GM18861 (cell line): ENCODE measurements at regions not wholly inside any gene's neighbourhood (a gene's known extent, or its start where the extent isn't known, plus 50 kb on each side); places are given as distances from the start of the nearest gene placed in this dataset.

ENCODE experiments used
- ATAC-seq: cut with Tn5 transposase; IDR thresholded peaks from one replicate; pipeline ENCODE4 v1.9.1; 2021; ENCODE audit not compliant: unreplicated experiment

DNA sequence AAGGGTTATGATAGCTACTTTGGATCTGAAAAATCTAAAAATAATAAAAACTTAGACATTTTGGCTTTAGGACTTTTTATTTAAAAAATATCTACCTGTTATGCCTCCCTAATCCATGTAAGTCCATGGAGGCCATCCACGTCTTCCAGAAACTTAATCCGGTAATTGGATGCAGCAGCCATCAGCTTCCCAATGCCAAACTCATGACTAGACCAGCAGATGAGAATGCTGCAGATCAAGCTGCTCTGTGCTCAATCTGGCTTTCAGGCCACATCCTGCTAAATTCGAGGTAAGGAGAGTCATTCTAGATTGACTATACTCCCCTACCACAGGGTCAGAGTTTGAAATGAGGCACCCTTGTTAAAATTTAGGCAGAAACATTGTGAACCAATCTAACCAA is 168.5 kb upstream of the TCERG1L start:
- no peak for ATAC-seq

DNA sequence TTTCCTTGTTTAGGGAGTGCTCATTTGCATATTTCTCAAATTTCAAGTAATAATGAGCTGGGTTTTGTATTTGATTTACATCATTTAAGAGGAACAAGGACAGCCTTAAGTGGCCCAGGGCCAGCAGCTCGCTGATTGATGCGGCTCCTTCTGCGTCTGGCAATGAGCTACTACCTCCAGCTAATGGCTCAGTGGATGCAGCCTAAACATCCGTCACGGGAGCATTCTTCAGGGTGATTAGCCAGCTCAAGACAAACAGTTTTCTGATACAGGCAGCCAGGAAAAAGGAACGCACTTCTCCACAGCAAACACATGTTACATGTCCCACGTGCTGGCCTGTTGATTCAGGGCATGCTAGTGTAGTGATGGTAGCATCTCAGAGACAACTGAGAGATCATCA is 169.3 kb upstream of the TCERG1L start:
- no peak for ATAC-seq

- no peak for ATAC-seq
Observed at GRCh38 chr10:131485732-131486131, 174.2 kb upstream of the TCERG1L start.

- no peak for ATAC-seq
Observed at GRCh38 chr10:131487822-131488221, 176.3 kb upstream of the TCERG1L start.

GRCh38 chr10:131490991-131491594 is 179.6 kb upstream of the TCERG1L start:
- no peak for ATAC-seq

DNA sequence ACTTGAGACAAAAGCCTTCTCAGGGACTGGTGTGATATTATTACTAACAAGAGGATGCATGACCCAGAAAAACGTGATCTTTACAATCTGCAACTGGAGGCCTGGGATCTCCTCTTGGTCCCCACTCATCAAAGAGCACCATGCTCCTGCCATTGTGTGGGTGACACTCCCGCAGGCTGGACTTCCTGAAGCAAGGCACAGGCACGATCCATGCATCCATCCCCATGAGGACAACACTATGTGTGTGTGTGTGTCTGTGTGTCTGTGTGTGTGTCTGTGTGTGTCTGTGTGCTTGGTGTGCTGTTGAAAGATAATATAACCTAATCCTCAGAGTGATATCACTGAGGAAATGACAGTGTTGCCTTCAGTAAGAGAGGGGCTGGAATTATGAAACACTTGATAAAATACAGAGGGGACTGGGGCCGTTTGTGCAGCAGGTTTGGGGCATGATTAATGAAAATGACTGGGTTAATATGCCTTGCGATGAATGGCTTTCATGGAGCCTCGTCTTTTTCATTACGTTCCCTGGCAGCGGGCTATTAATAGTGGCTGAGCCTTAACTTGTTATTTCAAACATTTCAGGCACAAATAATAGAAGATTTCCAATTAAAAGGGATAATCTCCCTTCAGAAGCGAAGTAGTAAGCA is 180.8 kb upstream of the TCERG1L start:
- ATAC-seq: no peak

GRCh38 chr10:131493432-131493831 is 181.9 kb upstream of the TCERG1L start:
- ATAC-seq: no peak

DNA sequence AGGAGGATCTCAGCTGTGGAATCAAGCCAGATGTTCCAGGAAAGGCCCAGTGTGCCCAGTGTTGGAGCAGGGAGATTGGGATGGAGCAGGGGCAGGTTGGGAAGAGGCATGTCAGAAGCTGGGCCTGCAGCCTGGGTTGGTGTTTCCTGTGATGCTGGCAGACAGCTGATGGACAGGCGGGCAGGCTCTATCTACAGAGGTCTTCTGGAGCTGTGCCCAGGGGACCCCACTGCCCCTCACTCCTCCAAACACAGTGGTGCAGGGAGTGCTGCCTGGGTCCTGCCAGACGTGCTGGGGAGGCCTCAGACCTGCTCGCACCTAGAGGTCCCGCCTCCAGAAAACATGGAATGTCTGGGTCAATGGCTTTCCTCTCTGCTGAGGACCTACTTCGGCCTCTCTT is 182.9 kb upstream of the TCERG1L start:
- ATAC-seq: no peak

GRCh38 chr10:131495224-131495623 is 183.7 kb upstream of the TCERG1L start:
- ATAC-seq: no peak

DNA sequence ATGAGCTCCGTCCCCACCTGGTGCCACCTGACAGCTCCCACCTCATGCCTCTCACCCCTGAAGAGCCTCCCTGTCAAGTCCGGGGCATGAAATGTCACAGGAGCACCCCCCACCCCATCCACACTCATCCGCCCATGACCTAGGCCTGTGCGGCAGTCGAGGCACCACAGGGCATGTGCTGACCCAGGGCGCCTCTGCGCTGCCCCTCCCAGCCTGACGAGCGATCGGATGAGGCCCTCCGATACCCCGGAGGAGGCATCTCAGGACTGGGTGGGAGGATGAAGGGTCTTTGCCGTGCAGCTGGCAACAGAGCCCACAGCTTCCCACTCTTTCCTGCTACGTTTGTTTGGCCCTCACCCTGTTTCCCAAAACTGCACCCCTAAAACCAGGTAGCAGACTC is 184.4 kb upstream of the TCERG1L start:
- no peak for ATAC-seq

DNA sequence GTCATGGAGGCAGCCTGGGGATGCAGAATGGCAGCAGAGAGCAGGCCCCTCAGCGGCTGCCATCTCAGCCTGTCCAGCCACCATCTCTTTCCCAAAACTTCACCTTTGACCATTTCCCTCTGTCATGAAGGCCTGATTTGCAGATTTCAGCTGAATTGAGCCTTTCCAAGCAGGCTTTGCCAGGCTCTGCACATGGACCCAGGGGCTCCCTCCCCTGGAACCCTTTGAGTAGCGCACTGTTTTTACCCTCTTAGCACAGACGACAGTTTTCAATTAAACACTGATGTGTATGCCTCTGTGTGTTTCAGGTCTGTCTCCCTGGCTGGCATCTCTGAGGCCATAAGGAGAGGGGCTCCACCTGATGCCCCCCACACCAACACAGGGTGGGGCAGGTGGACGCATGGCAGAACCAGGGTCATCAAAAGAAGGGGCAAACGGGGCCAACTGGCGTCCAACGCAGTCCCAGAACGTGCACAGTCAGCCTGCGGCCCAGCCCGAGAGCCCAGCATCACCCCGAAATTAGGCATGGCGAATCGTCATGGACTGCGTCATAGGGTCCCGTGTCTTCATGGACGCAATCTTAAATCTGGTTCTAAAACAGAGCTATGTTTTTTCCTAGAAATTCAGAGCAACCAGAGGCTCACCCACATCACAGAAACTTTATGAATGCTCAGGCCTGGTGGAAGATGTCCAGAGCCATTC is 185.0 kb upstream of the TCERG1L start:
- ATAC-seq: no peak

GRCh38 chr10:131499566-131499965 is 188.0 kb upstream of the TCERG1L start:
- ATAC-seq: no peak

DNA sequence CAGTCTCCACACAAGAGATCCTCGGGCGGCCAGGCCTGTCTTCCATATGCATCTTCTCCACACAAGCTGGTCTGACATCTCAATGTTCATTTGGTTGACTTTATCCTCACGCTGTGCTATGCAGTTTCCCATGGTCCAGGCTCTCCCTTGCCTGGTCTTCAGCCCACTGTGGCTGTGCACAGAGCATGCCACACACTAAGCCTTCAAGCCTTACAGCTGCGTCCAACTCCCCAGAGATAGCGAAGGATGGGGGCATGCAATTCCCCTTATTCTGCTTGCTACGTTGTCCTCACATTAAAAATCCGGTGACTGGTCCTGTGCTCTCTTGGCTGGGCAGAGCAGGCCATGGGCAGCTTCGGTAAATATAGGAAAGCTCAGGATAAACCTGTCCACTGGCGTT is 188.7 kb upstream of the TCERG1L start:
- no peak for ATAC-seq

GRCh38 chr10:131500892-131501291 is 189.4 kb upstream of the TCERG1L start:
- ATAC-seq: no peak

- ATAC-seq: no peak
Observed at GRCh38 chr10:131503992-131504391, 192.5 kb upstream of the TCERG1L start.

- ATAC-seq: no peak
Observed at GRCh38 chr10:131511391-131511790, 199.9 kb upstream of the TCERG1L start.

DNA sequence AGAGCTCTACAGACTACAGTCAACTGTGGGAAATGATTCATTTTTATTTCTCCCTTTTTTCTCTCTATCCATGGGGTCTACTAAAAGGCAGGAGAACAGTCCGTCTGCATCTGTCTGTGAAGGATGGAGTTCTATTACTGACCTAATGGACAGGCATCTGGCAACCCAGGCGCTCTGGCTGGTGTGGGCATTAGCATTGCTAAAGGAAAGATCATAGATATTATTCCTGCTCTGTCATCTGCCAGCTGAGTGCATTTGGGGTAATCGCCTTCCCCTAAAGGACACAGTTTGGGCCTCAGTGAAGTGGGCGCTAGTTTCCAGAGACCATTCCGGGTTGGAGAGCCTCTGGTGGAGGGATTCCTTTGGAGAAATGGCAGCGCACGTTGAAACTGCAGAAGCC is 201.3 kb upstream of the TCERG1L start:
- no peak for ATAC-seq

- ATAC-seq: no peak
Observed at GRCh38 chr10:131513445-131513844, 201.9 kb upstream of the TCERG1L start.

GRCh38 chr10:131513901-131514300 is 202.4 kb upstream of the TCERG1L start:
- no peak for ATAC-seq

- ATAC-seq: no peak
Observed at GRCh38 chr10:131514454-131514853, 202.9 kb upstream of the TCERG1L start.

GRCh38 chr10:131516285-131516684 is 204.8 kb upstream of the TCERG1L start:
- ATAC-seq: no peak

DNA sequence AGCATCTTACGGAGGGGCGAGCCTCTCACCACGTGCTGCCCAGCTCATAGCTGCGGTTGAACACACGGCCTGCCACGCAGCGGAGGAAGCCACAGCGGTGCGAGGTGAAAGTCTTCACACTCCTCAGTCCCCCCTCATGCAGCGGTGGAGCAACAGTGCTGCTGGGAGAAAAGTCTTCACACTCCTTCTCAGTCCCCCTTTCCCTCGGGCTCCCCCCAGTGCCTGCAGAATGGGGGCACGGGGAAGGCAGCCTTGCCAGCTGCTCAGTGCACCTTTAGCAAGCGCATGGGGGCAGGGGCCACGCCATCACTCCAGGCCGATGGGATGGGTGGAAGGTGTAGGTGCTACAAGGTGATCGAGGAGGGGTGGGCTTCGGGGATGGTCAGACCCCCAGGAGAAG is 206.3 kb upstream of the TCERG1L start:
- no peak for ATAC-seq
